ENCODE measurements at regions not wholly inside any gene's neighbourhood (a gene's known extent, or its start where the extent isn't known, plus 50 kb on each side); places are given as distances from the start of the nearest gene placed in this dataset.

GRCh38 chr2:180579388-180579787 is 401.0 kb upstream of the UBE2E3 start:
- no peak for TF ChIP-seq CTCF (conservative IDR thresholded peaks at IDR 0.05 in 1 of 2, IDR thresholded peaks at IDR 0.05 in 1 of 2; ENCODE audit: extremely low read depth in 1 of 2, insufficient read depth in 1 of 2, low read depth in 1 of 2, low read length in 2 of 2)
- no peak for TF ChIP-seq EZH2 (IDR thresholded peaks at IDR 0.05; ENCODE audit: borderline replicate concordance, low read length)

All from mammary epithelial cell (primary cell).